ENCODE measurements at regions not wholly inside any gene's neighbourhood (a gene's known extent, or its start where the extent isn't known, plus 50 kb on each side); places are given as distances from the start of the nearest gene placed in this dataset.

GRCh38 chr10:4330636-4331035 lies 495.4 kb upstream of the AKR1E2 start:
- Histone ChIP-seq H2BK12ac (ENCODE audit: insufficient read length, low read depth, low read length) (no peak overlapping the region), H4K8ac (replicated peaks; ENCODE audit: insufficient read length, low read depth, low read length) (no peak overlapping the region), H3K27ac (ENCODE audit: insufficient read length, low read depth, low read length) (no peak overlapping the region), H2BK20ac (ENCODE audit: low read depth, low read length, poor library complexity, severe bottlenecking) (no peak overlapping the region), H3K4me2 (ENCODE audit: insufficient read depth, insufficient read length, low read length) (no peak overlapping the region), H3K4ac (ENCODE audit: low read depth, low read length) (no peak overlapping the region), H3K14ac (ENCODE audit: insufficient read depth, low read length) (no peak overlapping the region), H4K5ac (ENCODE audit: insufficient read length, low read depth, low read length) (no peak overlapping the region), H3K79me2 (ENCODE audit: insufficient read depth, low read length) (no peaks in the 10 kb centered on the region), H4K91ac (ENCODE audit: insufficient read length, low read depth, low read length) (no peak overlapping the region), H4K20me1 (ENCODE audit: control insufficient read depth, insufficient read depth, insufficient read length) (no peaks in the 10 kb centered on the region), H2BK15ac (ENCODE audit: low read depth, low read length) (no peak overlapping the region), H3K23me2 (ENCODE audit: insufficient read length, low read depth, low read length, poor library complexity, severe bottlenecking) (no peaks in the 10 kb centered on the region), H3K79me1 (ENCODE audit: insufficient read depth, low read depth, low read length, poor library complexity, severe bottlenecking) (no peaks in the 10 kb centered on the region), H3K56ac (ENCODE audit: insufficient read length, low read depth, low read length) (no peak overlapping the region), H3T11ph (ENCODE audit: low read length) (no peak overlapping the region), H3K23ac (ENCODE audit: insufficient read length, low read depth, low read length) (no peak overlapping the region), H2AFZ (ENCODE audit: low read length) (no peak overlapping the region), H3K9me3 (ENCODE audit: control insufficient read depth, low read depth, low read length) (no peaks in the 10 kb centered on the region), H3K27me3 (ENCODE audit: insufficient read depth, low read length) (no peaks in the 10 kb centered on the region), H3K4me1 (ENCODE audit: insufficient read depth, low read length) (no peaks in the 10 kb centered on the region), H3K18ac (ENCODE audit: insufficient read length, low read depth, low read length) (no peak overlapping the region), H2BK5ac (ENCODE audit: insufficient read length, low read length) (no peak overlapping the region), H2AK5ac (ENCODE audit: insufficient read length, low read length) (no peak overlapping the region), H3K9ac (ENCODE audit: extremely low read depth, insufficient read length, low read length) (no peak overlapping the region), H2BK120ac (ENCODE audit: low read depth, low read length, poor library complexity, severe bottlenecking) (no peak overlapping the region)
- H3K36me3 Mint-ChIP-seq (ENCODE audit: insufficient read depth in 1 of 3, low read depth in 3 of 3): no peaks in the 10 kb centered on the region
- H3K27me3 Mint-ChIP-seq (ENCODE audit: low read depth): no peaks in the 10 kb centered on the region
- H3K4me3 Mint-ChIP-seq: no peak overlapping the region
- DNase-seq: no peak
- TF ChIP-seq CTCF (conservative IDR thresholded peaks at IDR 0.05): no peak
- no peaks in the 10 kb centered on the region for H3K9me3 Mint-ChIP-seq
- no CpG with 5 or more reads among the region's 3 CpGs for WGBS (ENCODE audit: extremely low coverage, insufficient read length, low lambda C conversion rate)
- no peak overlapping the region for H3K27ac Mint-ChIP-seq
- H3K4me1 Mint-ChIP-seq: peaks cover 2% of the 10 kb centered on the region in 2 experiments; a peak in 1 of 4 replicates
